DND-41 (cell line): ENCODE measurements at regions not wholly inside any gene's neighbourhood (a gene's known extent, or its start where the extent isn't known, plus 50 kb on each side); places are given as distances from the start of the nearest gene placed in this dataset.

Source experiments
- ATAC-seq: fragments of 200-7000 bp; cut with Tn5 transposase; 3 replicates; pipeline ENCODE4 v1.9.1; 2021; ENCODE audit warnings: low read depth; ENCODE audit not compliant: insufficient read depth
- DNase-seq: peaks from one replicate; pipeline ENCODE4 v3.0.0-alpha.2; 2020
- H2AFZ ChIP-seq: 2 replicates; pipeline ENCODE4 v1.6.0; 2012; ENCODE audit warnings: low read depth, low read length
- H3K27ac ChIP-seq: 2 replicates; pipeline ENCODE4 v1.5.1; 2012; ENCODE audit warnings: low read length, inconsistent platforms
- H3K27me3 ChIP-seq: fragments of 200-600 bp; sonication (generic); 2 replicates; pipeline ENCODE4 v1.6.0; 2012; ENCODE audit warnings: low read length, mild to moderate bottlenecking, inconsistent platforms; ENCODE audit not compliant: insufficient read depth, poor library complexity
- H3K36me3 ChIP-seq: 2 replicates; pipeline ENCODE4 v1.5.1; 2012; ENCODE audit warnings: low read length, inconsistent platforms; ENCODE audit not compliant: insufficient read depth
- H3K4me1 ChIP-seq: 2 replicates; pipeline ENCODE4 v1.5.1; 2012; ENCODE audit warnings: mild to moderate bottlenecking, low read length; ENCODE audit not compliant: insufficient read depth
- H3K4me2 ChIP-seq: 2 replicates; pipeline ENCODE4 v1.6.0; 2012; ENCODE audit warnings: mild to moderate bottlenecking, moderate library complexity, low read length, inconsistent platforms; ENCODE audit not compliant: insufficient read depth
- H3K4me3 ChIP-seq, 2 experiments: fragments of 200-600 bp in 1 of 2; shearing (Covaris generic) in 1 of 2; 2 replicates each; pipeline ENCODE4 v1.5.1; 2012 to 2016; ENCODE audit warnings: inconsistent platforms in 2 of 2, low read length in 2 of 2, mild to moderate bottlenecking in 2 of 2, low read depth in 1 of 2, moderate library complexity in 1 of 2
- H3K79me2 ChIP-seq: 2 replicates; pipeline ENCODE4 v1.6.0; 2012; ENCODE audit warnings: low read length, inconsistent platforms; ENCODE audit not compliant: insufficient read depth
- H3K9ac ChIP-seq: 2 replicates; pipeline ENCODE4 v1.6.0; 2012; ENCODE audit warnings: low read depth, mild to moderate bottlenecking, inconsistent platforms, low read length, moderate library complexity
- H3K9me3 ChIP-seq: 2 replicates; pipeline ENCODE4 v1.5.1; 2012; ENCODE audit warnings: low read length, moderate library complexity, mild to moderate bottlenecking, inconsistent platforms; ENCODE audit not compliant: insufficient read depth, severe bottlenecking
- H4K20me1 ChIP-seq: 2 replicates; pipeline ENCODE4 v1.6.0; 2012; ENCODE audit warnings: low read length; ENCODE audit not compliant: insufficient read depth
- EZH2 ChIP-seq: IDR thresholded peaks from 3 replicates; pipeline ENCODE4 v1.6.1; 2012; ENCODE audit warnings: borderline replicate concordance, low read depth, mild to moderate bottlenecking, moderate library complexity, low read length, inconsistent platforms; ENCODE audit not compliant: severe bottlenecking
- TF ChIP-seq, protein P1 (sequence below): IDR thresholded peaks from 2 replicates; pipeline ENCODE4 v1.5.1; 2012; ENCODE audit warnings: borderline replicate concordance, low read length, moderate library complexity, mild to moderate bottlenecking; ENCODE audit not compliant: poor library complexity, severe bottlenecking; ENCODE audit errors: extremely low read depth

- no peak for ATAC-seq
- Histone ChIP-seq H3K9ac (no peak overlapping the region), H3K4me1 (no peaks in the 10 kb centered on the region), H3K27me3 (no peaks in the 10 kb centered on the region), H3K36me3 (no peaks in the 10 kb centered on the region), H3K79me2 (no peaks in the 10 kb centered on the region), H3K4me2 (no peak overlapping the region), H2AFZ (no peak overlapping the region), H3K9me3 (no peaks in the 10 kb centered on the region), H4K20me1 (no peaks in the 10 kb centered on the region), H3K4me3 (no peak overlapping the region), H3K27ac (no peak overlapping the region)
- TF ChIP-seq EZH2, result no peak
- DNase-seq, result no peak
These were observed 509.5 kb downstream of the CDH26 start for GRCh38 chr20:60467771-60468170.

DNA sequence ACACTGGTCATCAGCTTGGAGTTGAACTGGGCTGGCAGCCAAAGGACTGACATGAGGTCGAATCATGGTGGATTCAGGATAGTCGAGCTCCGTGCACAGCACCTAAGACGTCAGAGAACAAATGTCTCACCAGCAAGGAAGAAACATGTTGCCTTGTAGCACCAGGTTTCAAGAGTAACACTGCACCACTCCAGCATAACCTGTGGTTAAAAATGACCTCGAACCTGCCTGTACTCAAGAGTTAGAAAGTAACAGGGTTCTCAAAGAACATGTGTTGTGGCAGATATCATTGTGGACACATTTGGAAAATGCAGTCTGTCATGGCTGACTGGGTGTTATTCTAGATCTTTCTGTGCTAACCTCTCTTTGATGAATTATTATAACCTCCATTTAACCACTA, 511.6 kb downstream of the CDH26 start:
- DNase-seq (no peak), ATAC-seq (no peak)
- Histone ChIP-seq H3K4me1 (no peaks in the 10 kb centered on the region), H3K4me3 (no peak overlapping the region), H3K9me3 (no peaks in the 10 kb centered on the region), H3K9ac (no peak overlapping the region), H2AFZ (no peak overlapping the region), H3K27me3 (no peaks in the 10 kb centered on the region), H3K79me2 (no peaks in the 10 kb centered on the region), H3K4me2 (no peak overlapping the region), H3K36me3 (no peaks in the 10 kb centered on the region), H3K27ac (no peak overlapping the region), H4K20me1 (no peaks in the 10 kb centered on the region)
- TF ChIP-seq EZH2, result no peak
- TF ChIP-seq, protein P1, sequence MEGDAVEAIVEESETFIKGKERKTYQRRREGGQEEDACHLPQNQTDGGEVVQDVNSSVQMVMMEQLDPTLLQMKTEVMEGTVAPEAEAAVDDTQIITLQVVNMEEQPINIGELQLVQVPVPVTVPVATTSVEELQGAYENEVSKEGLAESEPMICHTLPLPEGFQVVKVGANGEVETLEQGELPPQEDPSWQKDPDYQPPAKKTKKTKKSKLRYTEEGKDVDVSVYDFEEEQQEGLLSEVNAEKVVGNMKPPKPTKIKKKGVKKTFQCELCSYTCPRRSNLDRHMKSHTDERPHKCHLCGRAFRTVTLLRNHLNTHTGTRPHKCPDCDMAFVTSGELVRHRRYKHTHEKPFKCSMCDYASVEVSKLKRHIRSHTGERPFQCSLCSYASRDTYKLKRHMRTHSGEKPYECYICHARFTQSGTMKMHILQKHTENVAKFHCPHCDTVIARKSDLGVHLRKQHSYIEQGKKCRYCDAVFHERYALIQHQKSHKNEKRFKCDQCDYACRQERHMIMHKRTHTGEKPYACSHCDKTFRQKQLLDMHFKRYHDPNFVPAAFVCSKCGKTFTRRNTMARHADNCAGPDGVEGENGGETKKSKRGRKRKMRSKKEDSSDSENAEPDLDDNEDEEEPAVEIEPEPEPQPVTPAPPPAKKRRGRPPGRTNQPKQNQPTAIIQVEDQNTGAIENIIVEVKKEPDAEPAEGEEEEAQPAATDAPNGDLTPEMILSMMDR, result no peak

DNA sequence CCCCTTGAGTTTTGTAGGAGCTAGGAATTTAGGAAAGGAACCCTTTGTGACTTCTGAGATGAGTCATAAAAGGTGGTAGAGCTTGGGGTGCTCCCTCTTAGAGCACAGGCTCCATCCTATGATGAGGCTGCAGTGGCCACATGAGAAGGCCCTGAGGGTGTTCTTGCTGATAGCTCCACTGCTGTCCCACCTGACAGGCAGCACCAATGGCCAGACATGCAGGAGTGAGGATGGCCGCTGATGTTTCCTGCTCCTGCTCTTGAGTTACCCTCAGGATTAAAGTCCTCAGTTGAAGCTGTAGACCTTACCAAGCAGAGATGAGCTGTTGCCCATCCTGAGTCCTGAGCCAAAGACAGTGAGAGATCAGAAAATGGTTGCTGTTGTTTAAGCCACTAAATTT, 512.1 kb downstream of the CDH26 start:
- no peak for DNase-seq
- H3K36me3 ChIP-seq, result no peaks in the 10 kb centered on the region
- no peak overlapping the region for H3K27ac ChIP-seq
- H3K27me3 ChIP-seq, result no peaks in the 10 kb centered on the region
- H3K79me2 ChIP-seq, result no peaks in the 10 kb centered on the region
- H3K4me1 ChIP-seq, result no peaks in the 10 kb centered on the region
- TF ChIP-seq, protein P1, result no peak
- no peak for TF ChIP-seq EZH2
- no peak overlapping the region for H3K4me2 ChIP-seq
- no peak overlapping the region for H3K4me3 ChIP-seq
- H4K20me1 ChIP-seq, result no peaks in the 10 kb centered on the region
- no peak overlapping the region for H3K9ac ChIP-seq
- H3K9me3 ChIP-seq, result no peaks in the 10 kb centered on the region
- no peak overlapping the region for H2AFZ ChIP-seq
- ATAC-seq, result no peak

- no peaks in the 10 kb centered on the region for H3K79me2 ChIP-seq
These were observed 515.0 kb downstream of the CDH26 start for GRCh38 chr20:60473211-60473610.

More at GRCh38 chr20:60473211-60473610, 515.0 kb downstream of the CDH26 start:
- Histone ChIP-seq H3K4me1 (no peaks in the 10 kb centered on the region), H3K27me3 (no peaks in the 10 kb centered on the region), H3K27ac (no peak overlapping the region), H3K9ac (no peak overlapping the region), H3K4me2 (no peak overlapping the region), H3K9me3 (no peaks in the 10 kb centered on the region), H2AFZ (no peak overlapping the region), H3K36me3 (no peaks in the 10 kb centered on the region), H3K4me3 (no peak overlapping the region), H4K20me1 (no peaks in the 10 kb centered on the region)
- DNase-seq (no peak), ATAC-seq (no peak)
- no peak for TF ChIP-seq EZH2
- TF ChIP-seq, protein P1, result no peak
